ENCODE measurements at regions not wholly inside any gene's neighbourhood (a gene's known extent, or its start where the extent isn't known, plus 50 kb on each side); places are given as distances from the start of the nearest gene placed in this dataset.
A peak's percentile ranks its signal among the peaks of the same experiment; 100 is the strongest.

GRCh38 chr19:29299416-29300380 is 86.7 kb upstream of the UQCRFS1 start:
- Histone ChIP-seq H3K36me3 (ENCODE audit: insufficient read depth, low read length) (no peaks in the 10 kb centered on the region), H3K4me1 (ENCODE audit: insufficient read depth, low read length) (no peaks in the 10 kb centered on the region), H3K9ac (ENCODE audit: low read depth, low read length) (no peak overlapping the region), H3K9me3 (ENCODE audit: control insufficient read depth, insufficient read depth, low read length) (no peaks in the 10 kb centered on the region)

DNA sequence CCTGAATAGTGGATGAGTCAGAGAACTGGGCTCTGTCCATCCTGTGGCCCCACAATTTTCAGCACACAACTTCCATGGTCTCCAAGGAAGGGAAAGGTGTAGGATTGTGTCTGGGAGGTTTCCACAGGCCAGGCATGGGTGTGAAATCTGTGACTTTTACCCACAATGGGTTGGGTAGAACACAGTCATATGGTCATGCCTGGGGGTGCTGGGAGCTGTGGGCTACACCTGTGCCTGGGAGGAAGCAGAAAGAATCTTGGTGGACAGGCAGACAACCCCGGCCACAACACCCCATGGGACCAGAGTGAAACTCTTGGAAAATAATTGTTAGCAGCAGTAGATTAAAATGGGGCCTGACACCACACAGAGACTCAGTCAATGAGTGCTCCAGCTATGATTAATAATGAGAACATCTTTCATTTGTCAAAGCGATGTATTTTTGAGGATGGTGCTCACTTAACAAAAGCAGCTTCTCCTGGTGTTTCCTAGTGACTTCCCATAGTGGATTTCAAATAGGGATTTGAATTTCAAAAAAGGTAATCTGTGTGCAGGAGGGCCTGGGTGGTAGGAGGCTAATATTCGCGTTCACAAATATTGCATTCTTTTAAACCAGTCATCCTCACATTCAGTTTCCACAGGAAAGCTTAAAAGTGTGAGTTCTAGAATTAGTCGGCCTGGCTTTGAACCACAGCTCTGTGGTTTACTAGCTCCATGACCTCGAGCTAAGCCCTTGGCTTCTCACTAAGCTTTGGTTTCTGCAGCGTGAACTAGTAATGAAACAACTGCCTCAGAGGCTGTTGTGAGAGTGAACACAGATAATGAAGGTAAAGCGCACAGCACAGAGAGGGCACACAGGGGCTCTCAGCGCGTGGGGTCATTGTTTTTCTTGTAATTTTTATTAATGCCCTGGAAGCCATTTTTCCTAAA is 89.3 kb upstream of the UQCRFS1 start:
- Histone ChIP-seq H3K9me3 (ENCODE audit: control insufficient read depth, insufficient read depth, low read length) (no peaks in the 10 kb centered on the region), H3K4me1 (ENCODE audit: insufficient read depth, low read length) (no peaks in the 10 kb centered on the region), H3K36me3 (ENCODE audit: insufficient read depth, low read length) (no peaks in the 10 kb centered on the region), H3K9ac (ENCODE audit: low read depth, low read length) (no peak overlapping the region)

- Histone ChIP-seq H3K9ac (ENCODE audit: low read depth, low read length) (no peak overlapping the region), H3K36me3 (ENCODE audit: insufficient read depth, low read length) (no peaks in the 10 kb centered on the region), H3K9me3 (ENCODE audit: control insufficient read depth, insufficient read depth, low read length) (no peaks in the 10 kb centered on the region), H3K4me1 (ENCODE audit: insufficient read depth, low read length) (no peaks in the 10 kb centered on the region)
Observed at GRCh38 chr19:29303069-29303718, 90.2 kb upstream of the UQCRFS1 start.

DNA sequence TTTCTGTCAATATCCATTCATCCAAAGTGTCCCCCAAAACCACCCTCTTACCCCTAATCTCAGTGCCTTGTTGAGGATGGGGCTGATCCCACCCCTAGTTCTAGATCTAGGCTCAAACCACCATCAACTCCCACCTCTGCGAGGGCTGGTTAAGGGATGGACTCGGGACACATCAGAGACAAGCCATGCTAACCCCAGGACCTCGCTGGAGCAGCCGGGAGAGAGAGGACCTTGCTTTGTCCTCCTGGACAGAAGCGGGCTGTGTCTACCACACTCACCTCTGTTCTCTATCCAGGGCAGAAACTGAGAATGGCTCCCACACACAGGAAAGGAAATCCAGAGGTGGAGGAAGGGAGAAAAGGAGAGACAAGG is 90.8 kb upstream of the UQCRFS1 start:
- Histone ChIP-seq H3K9ac (ENCODE audit: low read depth, low read length) (no peak overlapping the region), H3K4me1 (ENCODE audit: insufficient read depth, low read length) (0 out of 2 replicates have a peak, but pooled peaks cover under 1% of the 10 kb centered on the region), H3K9me3 (ENCODE audit: control insufficient read depth, insufficient read depth, low read length) (no peaks in the 10 kb centered on the region), H3K36me3 (ENCODE audit: insufficient read depth, low read length) (no peaks in the 10 kb centered on the region)

GRCh38 chr19:29305268-29305667 is 92.3 kb upstream of the UQCRFS1 start:
- Histone ChIP-seq H3K36me3 (ENCODE audit: insufficient read depth, low read length) (no peaks in the 10 kb centered on the region), H3K4me1 (ENCODE audit: insufficient read depth, low read length) (peaks cover 11% of the 10 kb centered on the region; the same call in 1 of the 2 replicates), H3K9ac (ENCODE audit: low read depth, low read length) (no peak overlapping the region), H3K9me3 (ENCODE audit: control insufficient read depth, insufficient read depth, low read length) (no peaks in the 10 kb centered on the region)

GRCh38 chr19:29308977-29309590 is 96.1 kb upstream of the UQCRFS1 start:
- Histone ChIP-seq H3K9ac (ENCODE audit: low read depth, low read length) (peak overlapping the region; percentile 1; the same call in 1 of the 2 replicates), H3K36me3 (ENCODE audit: insufficient read depth, low read length) (no peaks in the 10 kb centered on the region), H3K4me1 (ENCODE audit: insufficient read depth, low read length) (peaks cover 17% of the 10 kb centered on the region; the same call in 1 of the 2 replicates), H3K9me3 (ENCODE audit: control insufficient read depth, insufficient read depth, low read length) (no peaks in the 10 kb centered on the region)

- Histone ChIP-seq H3K4me1 (ENCODE audit: insufficient read depth, low read length) (peaks cover 17% of the 10 kb centered on the region; the same call in 1 of the 2 replicates), H3K9ac (ENCODE audit: low read depth, low read length) (no peak overlapping the region), H3K9me3 (ENCODE audit: control insufficient read depth, insufficient read depth, low read length) (no peaks in the 10 kb centered on the region), H3K36me3 (ENCODE audit: insufficient read depth, low read length) (no peaks in the 10 kb centered on the region)
Observed at GRCh38 chr19:29309637-29310036, 96.7 kb upstream of the UQCRFS1 start.

GRCh38 chr19:29311191-29311790 is 98.3 kb upstream of the UQCRFS1 start:
- Histone ChIP-seq H3K36me3 (ENCODE audit: insufficient read depth, low read length) (no peaks in the 10 kb centered on the region), H3K4me1 (ENCODE audit: insufficient read depth, low read length) (peaks cover 27% of the 10 kb centered on the region), H3K9ac (ENCODE audit: low read depth, low read length) (no peak overlapping the region), H3K9me3 (ENCODE audit: control insufficient read depth, insufficient read depth, low read length) (no peaks in the 10 kb centered on the region)

GRCh38 chr19:29315556-29316190 is 102.7 kb upstream of the UQCRFS1 start:
- Histone ChIP-seq H3K9ac (ENCODE audit: low read depth, low read length) (no peak overlapping the region), H3K4me1 (ENCODE audit: insufficient read depth, low read length) (peaks cover 16% of the 10 kb centered on the region), H3K9me3 (ENCODE audit: control insufficient read depth, insufficient read depth, low read length) (no peaks in the 10 kb centered on the region), H3K36me3 (ENCODE audit: insufficient read depth, low read length) (no peaks in the 10 kb centered on the region)

DNA sequence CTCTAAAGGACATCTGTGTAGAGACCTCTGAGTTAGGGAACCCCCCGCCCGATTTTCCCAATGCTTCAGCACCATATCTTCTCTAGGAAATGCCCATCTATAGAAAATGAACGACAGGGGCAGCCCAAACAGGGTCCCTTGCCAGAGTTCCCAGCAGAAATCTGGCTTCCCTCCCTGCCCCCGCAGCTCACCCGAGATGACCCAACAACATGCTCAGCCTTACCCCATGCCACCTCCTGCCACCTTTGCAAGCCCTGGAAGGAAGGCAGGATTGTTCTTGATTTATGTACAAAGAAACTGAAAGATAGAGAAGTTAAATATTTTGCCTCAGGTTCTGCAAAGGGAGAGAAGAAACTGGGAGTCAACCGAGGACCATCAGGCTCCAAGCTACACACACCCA is 105.6 kb upstream of the UQCRFS1 start:
- Histone ChIP-seq H3K36me3 (ENCODE audit: insufficient read depth, low read length) (no peaks in the 10 kb centered on the region), H3K9me3 (ENCODE audit: control insufficient read depth, insufficient read depth, low read length) (no peaks in the 10 kb centered on the region), H3K4me1 (ENCODE audit: insufficient read depth, low read length) (peaks cover 10% of the 10 kb centered on the region), H3K9ac (ENCODE audit: low read depth, low read length) (no peak overlapping the region)

- no peaks in the 10 kb centered on the region for H3K9me3 ChIP-seq (ENCODE audit: control insufficient read depth, insufficient read depth, low read length)
- H3K36me3 ChIP-seq (ENCODE audit: insufficient read depth, low read length) = no peaks in the 10 kb centered on the region
- H3K9ac ChIP-seq (ENCODE audit: low read depth, low read length) = no peak overlapping the region
- H3K4me1 ChIP-seq (ENCODE audit: insufficient read depth, low read length) = peaks cover 10% of the 10 kb centered on the region
Observed at GRCh38 chr19:29320086-29320485, 107.1 kb upstream of the UQCRFS1 start.

- H3K9me3 ChIP-seq (ENCODE audit: control insufficient read depth, insufficient read depth, low read length) = no peaks in the 10 kb centered on the region
- peaks cover 6% of the 10 kb centered on the region for H3K4me1 ChIP-seq (ENCODE audit: insufficient read depth, low read length)
- no peaks in the 10 kb centered on the region for H3K36me3 ChIP-seq (ENCODE audit: insufficient read depth, low read length)
Observed at GRCh38 chr19:29320618-29321017, 107.7 kb upstream of the UQCRFS1 start.

GRCh38 chr19:29321116-29321515 is 108.2 kb upstream of the UQCRFS1 start:
- no peaks in the 10 kb centered on the region for H3K36me3 ChIP-seq (ENCODE audit: insufficient read depth, low read length)
- peaks cover 5% of the 10 kb centered on the region for H3K4me1 ChIP-seq (ENCODE audit: insufficient read depth, low read length)
- no peak overlapping the region for H3K9ac ChIP-seq (ENCODE audit: low read depth, low read length)
- no peaks in the 10 kb centered on the region for H3K9me3 ChIP-seq (ENCODE audit: control insufficient read depth, insufficient read depth, low read length)

More at GRCh38 chr19:29320618-29321017, 107.7 kb upstream of the UQCRFS1 start:
- H3K9ac ChIP-seq (ENCODE audit: low read depth, low read length) = no peak overlapping the region

Measured in ES-I3 (cell line).